RPMI7951 (cell line): ENCODE measurements at regions not wholly inside any gene's neighbourhood (a gene's known extent, or its start where the extent isn't known, plus 50 kb on each side); places are given as distances from the start of the nearest gene placed in this dataset.
"Not testable (repeated sequence)": the region's sequence is repeated elsewhere in the genome, so short reads cannot be mapped to it uniquely, and the experiment has no call there.

Source experiments
- DNase-seq: peaks from one replicate; pipeline ENCODE4 v3.0.0-alpha.2; 2012; ENCODE audit warnings: low read depth

DNA sequence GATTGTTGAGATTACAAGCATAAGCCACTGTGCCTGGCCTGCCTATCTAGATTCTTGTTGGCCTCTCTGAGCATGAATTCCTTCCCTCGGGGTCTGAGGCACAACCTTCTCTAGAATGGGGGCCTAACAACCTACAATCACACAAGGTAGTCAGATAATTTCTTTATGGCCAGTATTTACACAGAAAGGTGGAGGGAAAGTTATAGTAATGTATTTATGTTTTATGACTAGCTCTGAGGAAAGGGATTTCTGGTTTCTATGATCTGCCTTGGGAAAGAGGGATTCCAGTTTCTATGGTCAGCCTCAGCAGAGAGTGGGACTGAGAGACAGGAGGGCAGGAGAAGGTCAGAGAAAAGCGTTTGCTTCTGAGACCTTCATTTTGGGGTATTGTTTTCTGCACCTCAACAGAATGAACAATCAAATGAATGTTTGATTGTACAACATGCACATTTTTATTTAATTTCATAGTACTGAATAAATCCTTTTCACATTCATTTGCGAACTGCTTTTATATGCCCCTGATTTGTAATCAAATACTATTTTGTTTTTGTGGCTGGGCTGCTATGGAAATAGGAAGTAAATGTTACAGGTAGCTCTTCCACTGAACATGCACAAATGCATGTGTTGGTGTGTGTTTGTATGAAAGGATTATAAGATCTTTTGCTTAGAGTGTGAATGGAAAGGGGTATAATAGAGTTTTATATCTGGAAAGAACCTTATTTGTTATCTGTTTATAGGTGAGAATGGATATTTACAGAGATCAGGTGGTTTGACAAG, 499.7 kb upstream of the RGS6 start:
- no peak for DNase-seq

DNA sequence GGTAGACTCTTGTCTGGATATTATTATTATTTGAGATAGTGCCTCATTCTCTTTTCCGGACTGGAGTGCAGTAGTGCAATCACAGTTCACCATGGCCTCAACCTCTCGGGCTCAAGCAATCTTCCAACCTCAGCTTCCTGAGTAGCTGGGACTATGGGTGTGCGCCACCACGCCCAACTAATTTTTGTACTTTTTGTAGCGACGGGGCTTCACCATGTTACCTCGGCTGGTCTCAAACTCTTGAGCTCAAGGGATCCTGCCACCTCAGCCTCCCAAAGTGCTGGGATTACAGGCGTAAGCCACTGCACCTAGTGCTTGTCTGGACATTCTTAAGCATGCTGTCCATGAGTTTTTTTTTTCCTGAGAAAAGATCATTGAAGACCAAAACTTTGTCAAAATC, 498.9 kb upstream of the RGS6 start:
- no peak for DNase-seq

DNA sequence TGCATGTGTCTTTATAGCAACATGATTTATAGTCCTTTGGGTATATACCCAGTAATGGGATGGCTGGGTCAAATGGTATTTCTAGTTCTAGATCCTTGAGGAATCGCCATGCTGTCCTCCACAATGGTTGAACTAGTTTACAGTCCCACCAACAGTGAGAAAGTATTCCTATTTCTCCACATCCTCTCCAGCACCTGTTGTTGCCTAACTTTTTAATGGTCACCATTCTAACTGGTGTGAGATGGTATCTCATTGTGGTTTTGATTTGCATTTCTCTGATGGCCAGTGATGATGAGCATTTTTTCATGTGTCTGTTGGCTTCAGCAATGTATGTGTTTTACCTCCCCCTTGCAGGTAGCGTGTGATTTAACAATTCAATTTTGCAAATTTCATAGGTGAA, 496.6 kb upstream of the RGS6 start:
- DNase-seq: not testable (repeated sequence)

DNA sequence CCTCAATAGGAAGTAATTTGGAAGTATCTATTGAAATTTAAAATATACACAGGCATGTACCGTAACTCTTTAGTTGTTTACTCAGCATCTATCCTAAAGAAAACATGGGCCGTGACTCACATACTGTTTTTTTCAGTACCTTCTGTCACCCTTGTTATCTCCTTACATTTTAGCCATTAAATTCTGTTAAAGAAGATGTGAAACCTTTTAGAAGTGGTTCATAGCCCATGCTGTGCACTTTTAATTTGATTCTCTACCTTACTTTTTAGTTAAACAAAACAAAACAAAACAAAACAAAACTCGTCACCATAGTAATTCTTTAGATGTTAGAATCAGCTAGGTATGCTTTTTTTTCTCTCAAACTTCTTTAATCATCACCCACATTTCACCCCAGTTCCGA, 494.4 kb upstream of the RGS6 start:
- DNase-seq: no peak

DNA sequence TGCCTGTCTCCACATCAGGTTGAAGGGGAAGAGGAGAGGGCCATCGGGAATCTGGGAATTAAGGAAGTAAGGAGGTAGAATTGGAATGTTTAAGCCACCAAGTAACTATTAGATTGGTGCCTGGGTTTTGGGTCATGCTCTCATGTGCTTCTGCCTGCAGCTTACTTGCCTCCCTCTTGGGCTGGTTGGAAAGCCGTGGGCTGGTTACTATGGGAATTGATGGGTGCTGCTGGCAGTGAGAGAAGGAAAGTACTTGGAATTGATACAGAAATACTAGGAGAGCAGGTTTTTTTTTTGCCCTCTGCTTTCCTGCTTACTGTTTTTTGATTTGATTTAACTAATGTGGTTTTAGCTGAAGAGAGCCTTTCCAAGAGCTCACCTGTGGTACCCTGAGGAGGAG, 493.5 kb upstream of the RGS6 start:
- peak; percentile 37 for DNase-seq

DNA sequence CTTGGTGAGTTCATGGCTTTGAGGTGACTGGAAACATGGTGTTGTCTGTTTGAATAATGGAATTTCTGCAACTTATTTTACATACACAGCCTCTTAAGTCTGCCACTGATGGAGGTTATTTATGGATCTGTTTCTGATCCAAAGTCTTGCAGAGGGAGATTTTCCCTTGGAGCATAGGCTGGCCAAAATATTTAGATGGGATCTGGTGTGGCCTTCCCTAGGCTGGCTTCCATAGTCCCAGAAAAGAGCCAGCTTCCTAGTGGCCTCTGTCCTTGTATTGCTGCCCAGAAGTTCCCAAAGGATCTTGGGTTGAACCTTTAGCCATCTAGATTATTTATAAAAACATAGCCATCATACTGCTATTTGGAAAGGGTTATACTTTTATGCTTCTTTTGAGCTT, 491.1 kb upstream of the RGS6 start:
- no peak for DNase-seq

DNA sequence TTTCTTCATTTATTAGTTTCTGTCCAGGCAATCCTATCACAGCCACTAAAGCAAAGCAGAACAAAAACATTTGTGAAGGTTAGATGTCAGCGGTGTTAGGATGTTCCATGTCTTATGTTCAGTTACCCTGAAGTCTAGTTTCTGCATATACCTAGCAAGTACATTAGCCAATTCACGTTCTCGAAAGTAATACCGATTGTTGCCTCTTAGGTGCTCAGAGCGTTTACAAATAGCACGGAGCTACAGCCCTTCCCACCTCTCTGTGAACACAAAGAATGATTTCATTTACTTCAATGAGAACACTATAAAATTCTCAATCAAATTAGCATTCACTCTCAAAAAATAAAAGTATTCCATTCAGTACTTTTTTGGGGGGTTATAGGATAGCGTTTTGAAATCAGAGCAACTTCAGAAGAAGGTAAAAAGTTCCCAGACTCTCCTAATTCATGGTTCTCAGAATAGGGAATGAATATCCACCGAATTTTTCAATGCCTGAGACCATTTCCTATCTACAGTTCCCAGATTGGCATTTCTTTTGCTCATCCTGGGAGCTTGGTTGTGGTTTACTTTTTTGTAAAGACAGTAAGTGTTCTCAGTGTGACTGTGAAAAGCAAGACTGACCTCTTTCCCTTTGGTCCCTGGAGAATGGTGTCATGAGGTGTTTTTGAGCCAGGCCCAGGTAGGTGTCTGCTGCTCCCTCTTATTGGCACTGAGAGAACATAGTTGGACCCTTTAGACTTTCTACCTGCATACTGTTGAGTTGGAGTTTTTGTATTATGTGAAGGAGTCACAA, 488.0 kb upstream of the RGS6 start:
- DNase-seq: no peak

DNA sequence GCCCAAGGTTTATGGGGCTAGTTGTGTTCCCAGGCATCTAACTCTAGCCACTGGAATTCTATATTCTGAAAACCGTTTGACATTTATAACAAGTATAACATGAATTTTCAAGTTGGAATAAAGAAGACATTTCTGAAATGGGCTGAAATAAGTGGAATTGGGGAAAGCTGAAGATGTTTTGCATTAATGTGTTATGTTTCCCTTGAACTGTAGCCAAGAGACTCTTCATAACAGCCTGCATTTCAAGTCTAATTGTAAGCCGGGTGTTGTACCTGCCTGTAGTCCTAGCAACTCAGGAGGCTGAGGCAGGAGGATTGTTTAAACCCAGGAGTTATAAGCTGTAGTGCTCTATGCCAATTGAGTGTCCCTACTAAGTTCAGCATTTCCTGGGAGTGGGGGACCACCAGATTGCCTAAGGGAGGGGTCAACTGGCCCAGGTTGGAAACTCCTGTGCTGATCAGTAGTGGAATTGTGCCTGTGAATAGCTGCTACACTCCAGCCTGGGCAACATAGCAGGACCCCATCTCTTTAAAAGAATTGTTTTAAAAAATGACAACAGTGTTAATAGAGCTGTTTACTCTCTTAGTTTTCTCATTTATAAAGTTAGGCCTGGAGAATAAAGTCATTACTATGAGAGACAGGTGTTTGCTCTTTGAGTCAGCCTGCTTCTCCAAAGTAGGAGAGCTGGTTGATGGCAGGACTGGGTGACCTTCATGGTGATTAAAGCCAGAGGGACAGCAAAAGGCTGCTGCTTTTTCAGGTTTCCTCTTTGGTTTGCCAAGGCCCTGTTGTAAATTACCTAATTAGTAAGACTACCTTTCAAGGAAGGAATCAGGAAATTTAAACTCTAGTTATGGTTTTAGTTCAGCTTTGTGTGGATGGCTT, 483.6 kb upstream of the RGS6 start:
- DNase-seq: no peak

DNA sequence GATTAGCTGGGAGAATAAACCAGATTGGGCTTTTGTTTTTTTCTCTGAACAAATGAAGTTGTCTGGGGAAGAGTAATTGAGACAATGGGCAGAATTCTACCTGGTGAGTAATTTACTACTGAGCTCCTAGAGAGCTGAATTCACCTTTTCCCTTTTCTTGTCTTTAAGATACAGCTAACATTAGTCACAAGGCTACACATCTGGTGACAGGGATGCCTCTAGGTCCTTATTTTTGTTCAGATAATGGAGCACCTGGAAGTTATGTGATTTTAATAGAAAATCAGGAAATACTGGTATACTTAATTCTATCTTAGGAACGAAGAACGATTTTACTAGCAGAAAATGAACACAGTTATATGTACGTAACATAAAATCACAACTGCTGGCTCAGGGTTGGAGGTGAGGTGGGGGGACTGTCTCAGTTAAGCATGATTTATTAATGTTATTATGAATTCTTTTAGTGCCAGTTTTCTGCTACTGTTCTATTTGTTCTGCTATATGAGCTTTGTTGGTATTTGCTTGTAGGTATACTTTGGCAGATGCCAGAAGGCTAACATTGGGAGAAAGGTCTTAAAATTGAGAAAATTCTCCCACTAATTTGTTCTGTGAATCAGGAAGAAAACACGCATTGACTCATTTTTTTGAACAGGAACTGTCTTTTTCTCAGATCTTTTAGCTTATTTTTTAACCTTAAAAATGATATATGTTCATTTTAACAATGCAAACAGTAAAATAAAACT, 482.7 kb upstream of the RGS6 start:
- no peak for DNase-seq

DNA sequence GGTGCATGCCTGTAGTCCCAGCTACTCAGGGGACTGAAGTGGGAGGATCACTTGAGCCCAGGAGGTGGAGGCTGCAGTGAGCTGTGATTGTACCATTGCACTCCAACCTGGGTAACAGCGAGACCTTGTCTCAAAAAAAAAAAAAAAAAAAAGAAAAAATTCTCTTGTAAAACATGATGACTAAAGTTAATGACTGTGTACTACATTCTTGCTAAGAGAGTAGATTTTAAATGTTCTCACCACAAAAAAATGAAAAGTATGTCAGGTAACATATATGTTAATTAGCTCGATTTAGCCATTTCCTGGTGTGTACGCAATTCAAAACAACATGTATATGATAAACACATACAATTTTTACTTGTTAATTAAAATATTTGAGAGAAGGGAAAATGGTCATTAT, 480.7 kb upstream of the RGS6 start:
- no peak for DNase-seq

DNA sequence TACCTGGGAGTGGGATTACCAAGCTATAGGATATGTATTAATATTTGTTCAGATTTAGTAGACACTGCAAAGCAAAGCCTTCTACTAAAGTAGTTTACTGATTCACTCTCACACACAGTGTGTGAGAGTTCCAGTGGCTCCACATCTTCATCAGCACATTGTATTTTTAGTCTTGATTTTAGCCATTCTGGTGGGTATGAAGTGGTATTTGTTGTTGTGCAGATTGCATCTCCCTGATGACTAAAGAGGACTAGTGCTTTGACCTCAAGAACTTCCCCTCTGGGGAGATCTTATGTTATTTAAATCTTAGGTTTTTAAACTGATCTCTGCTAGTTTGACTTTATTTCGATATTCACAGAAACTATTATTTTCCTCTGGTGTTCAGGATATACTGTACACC, 479.7 kb upstream of the RGS6 start:
- peak; percentile 9 for DNase-seq

DNA sequence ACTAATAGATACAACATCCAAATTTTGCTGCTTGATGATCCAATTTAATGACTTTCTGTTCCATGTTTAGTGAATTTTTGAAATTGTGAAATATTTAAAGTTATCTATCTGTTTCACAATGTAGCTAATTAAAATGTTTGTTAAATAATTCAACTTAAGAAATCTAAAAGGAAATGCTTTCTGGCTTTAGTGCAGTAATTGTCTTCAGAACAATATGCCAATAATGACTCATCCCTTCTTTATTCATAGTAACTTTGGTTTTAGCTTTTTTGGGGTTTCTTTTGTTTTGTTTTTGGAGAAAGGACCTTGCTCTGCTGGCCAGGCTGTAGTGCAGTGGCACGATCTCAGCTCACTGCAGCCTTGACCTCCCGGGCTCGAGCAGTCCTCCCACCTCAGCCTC, 479.2 kb upstream of the RGS6 start:
- peak; percentile 2 for DNase-seq

DNA sequence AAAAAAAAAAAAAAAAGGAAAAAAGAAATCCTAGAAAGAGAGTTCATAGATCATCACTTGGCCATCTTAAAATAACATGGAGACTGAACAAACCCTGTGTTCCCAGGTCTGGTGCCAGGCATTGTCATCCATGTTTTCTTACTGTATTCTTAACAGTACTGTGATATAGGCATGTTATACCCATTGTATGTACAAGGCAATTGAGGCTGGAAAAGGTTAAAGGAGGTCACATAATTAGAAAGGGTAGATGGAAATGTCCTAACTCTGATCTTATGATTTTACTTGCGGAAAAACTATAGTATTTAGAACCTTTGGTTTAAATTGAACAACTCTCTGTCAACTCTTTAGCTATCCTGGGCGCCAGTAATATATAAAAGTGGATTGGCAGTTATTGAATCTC, 478.2 kb upstream of the RGS6 start:
- DNase-seq: no peak

DNA sequence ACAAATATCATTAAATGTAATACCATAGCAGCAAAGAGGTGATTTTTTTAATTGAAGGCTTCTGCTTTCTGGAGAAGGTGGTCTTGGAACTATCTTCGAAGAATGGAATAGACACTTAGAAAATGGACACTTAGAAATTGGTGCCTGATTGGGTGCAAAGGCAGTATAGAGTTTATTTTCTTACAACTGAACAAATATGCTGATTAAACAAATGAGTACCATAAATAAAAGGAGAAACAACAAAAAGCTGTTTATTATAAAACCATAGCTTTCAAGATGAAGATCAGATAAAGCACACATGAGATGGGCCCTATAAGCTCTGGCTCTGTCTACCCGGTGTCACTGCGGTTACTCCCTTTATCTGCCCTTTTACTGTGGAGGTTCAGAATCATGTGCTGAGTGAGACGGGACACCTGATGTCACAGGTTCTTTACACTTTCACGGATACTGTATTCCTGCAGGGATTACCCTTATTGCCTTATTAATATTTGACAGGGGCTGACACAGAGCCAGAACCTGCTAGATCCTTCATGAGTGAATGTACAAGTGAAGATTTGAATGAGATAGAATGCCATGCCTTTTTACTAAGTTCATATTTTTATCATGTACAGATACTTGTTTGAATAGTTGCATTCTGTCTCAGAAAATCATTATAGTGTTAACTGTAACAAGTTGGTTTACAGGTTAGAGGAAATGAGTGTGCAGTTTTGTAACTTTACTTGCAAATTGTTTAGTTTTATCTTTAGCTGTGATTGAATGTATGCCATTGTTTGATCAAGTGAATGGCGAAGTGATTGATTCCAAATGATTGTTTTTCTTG, 477.5 kb upstream of the RGS6 start:
- DNase-seq: no peak

DNA sequence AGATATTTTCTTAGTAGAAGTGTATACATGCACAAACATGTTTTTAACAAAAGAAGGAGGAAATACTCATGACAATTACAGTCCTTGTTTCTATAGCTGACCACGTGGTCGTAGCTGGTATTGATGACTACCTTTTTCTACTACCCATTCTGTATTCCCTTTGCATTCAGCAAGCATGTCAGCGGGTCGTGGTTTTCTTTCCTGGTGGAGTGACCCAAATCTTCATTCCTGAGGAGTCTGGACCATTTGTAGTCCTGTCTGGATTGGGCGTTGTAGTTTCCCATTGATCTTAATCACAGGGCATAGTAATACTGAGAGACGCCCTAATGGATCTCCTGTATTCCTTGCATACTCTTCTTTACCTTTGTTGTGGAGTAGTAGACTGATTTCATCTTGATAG, 472.1 kb upstream of the RGS6 start:
- no peak for DNase-seq

DNA sequence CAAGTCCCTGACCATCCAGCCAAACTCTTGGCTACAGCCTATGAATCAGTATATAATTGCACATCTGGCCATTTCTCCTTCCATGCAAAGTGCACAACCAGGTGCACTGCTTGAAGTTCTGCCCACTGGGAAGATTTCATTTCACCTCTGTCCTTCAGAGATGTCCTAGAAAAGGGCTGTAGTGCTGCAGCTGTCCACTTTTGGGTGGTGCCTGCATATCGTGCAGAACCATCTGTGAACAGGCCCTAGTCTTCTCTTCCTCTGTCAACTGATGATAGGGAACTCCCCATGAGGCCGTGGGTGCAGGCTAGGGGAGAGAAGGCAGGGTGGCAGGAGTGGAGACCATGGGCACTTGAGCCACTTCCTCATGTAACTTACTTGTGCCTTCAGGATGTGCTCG, 470.6 kb upstream of the RGS6 start:
- not testable (repeated sequence) for DNase-seq

DNA sequence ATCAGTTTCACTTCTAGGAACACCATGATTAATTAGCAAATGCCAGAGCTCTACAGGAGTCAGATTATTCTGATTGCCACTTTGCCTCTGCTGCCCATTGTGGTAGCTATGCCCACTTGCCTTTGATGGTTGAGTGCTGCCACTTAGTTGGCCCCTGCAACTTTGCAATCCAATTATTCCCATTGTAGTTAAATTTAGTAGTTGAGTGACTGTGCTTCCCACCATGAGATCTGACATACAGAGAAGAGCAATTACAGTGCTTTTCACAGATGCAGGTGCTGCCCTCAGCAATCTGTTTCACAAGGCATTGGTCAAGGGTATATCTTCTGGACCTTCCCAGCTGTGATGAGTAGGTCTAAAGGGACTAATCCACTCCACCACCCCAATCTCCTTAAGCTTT, 468.4 kb upstream of the RGS6 start:
- DNase-seq: no peak

DNA sequence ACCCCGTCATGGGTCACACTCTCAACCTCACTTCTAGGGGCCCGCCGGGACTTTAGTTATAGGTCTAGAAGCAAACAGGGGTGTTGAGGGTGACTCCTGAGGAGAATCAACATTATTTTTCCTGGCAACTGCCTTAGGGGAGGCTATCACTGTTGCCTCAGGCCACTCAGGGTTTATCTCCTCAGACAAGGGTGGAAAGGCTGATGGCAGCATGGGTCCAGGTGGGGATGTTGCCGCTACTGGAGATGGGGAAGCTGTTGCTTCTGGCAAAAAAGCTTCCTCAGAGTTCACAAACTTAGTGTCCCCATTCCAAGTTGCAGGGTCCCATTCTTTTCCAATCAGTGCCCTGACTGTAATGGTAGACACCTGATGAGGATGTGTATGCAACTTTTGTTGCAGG, 467.4 kb upstream of the RGS6 start:
- DNase-seq: no peak

DNA sequence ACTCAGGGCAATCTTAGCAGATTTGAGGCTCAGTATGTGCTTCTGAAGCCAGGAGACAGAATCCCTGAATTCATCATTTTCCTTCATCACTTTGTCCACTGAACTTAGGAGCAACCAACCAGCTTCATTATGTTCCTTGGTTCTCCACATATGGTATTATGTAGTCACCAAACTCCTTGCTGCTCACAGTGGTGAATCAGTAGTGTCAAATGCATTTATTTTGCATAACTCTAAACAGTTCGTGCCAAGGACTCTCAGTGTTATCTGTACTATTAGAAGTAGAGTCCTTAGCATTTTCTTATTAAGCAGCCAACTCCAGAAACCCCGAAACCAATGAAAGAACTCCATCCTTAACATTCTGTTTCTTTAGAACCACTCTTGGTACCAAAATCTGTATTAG, 466.9 kb upstream of the RGS6 start:
- DNase-seq: no peak

DNA sequence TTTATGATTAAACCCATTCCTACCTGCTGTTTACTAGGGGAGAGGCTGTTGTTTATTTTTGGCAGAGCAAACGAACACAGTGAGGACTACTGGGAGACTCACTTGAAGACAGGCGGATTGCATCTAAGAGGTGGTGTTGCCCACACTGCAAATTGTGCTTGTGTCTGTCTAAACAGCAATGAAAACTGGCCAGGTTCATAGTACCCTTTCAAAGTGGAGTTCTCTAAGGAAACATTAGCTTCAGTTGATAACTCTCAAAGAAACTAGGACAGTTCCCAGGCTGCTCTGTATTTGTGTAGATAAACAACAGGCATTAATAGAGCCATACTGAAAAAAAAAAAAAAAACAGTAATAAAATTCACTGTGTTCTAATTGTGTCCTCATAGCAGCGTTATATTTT, 466.0 kb upstream of the RGS6 start:
- DNase-seq: no peak

DNA sequence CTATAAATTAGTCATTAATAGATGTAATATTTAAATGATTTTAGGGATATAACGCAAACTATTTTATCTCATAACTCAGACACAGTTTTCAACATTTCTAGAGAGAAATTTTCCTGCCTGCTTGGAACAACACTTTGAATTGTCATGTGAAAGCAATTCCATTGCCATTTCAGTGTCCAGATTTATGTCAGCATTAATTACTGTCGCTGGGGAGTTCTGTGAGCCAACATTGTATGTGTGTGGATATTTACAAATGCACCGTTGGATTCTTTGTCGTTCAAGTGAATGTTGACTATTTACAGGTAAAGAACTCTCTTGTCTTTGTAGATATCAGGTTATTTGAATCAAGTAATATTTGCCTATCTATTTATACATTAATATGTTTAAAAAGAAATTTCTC, 465.3 kb upstream of the RGS6 start:
- DNase-seq: no peak
